ENCODE measurements at regions not wholly inside any gene's neighbourhood (a gene's known extent, or its start where the extent isn't known, plus 50 kb on each side); places are given as distances from the start of the nearest gene placed in this dataset.

GRCh38 chr3:171981271-171981605, 58.1 kb upstream of the FNDC3B start:
- TF ChIP-seq POLR2AphosphoS5 (IDR thresholded peaks at IDR 0.05; ENCODE audit: low read depth, low read length) (no peak), TAF1 (IDR thresholded peaks at IDR 0.05; ENCODE audit: borderline replicate concordance, insufficient read depth, low read length) (no peak), REST (IDR thresholded peaks at IDR 0.05; ENCODE audit: insufficient read depth in 1 of 2, low read depth in 2 of 2, low read length in 2 of 2) (no peak), SIN3A (IDR thresholded peaks at IDR 0.05; ENCODE audit: borderline replicate concordance, insufficient read depth, low read length) (no peak), FOXP2 (optimal IDR thresholded peaks at IDR 0.05; ENCODE audit: borderline replicate concordance, extremely low read depth, extremely low read length, insufficient read depth) (no peak)

- TF ChIP-seq POLR2AphosphoS5 (IDR thresholded peaks at IDR 0.05; ENCODE audit: low read depth, low read length) (no peak), TAF1 (IDR thresholded peaks at IDR 0.05; ENCODE audit: borderline replicate concordance, insufficient read depth, low read length) (no peak), REST (IDR thresholded peaks at IDR 0.05; ENCODE audit: insufficient read depth in 1 of 2, low read depth in 2 of 2, low read length in 2 of 2) (no peak), FOXP2 (optimal IDR thresholded peaks at IDR 0.05; ENCODE audit: borderline replicate concordance, extremely low read depth, extremely low read length, insufficient read depth) (no peak), SIN3A (IDR thresholded peaks at IDR 0.05; ENCODE audit: borderline replicate concordance, insufficient read depth, low read length) (no peak)
Observed at GRCh38 chr3:171982828-171983227, 56.5 kb upstream of the FNDC3B start.

- no peak for TF ChIP-seq POLR2AphosphoS5 (IDR thresholded peaks at IDR 0.05; ENCODE audit: low read depth, low read length)
Observed at GRCh38 chr3:171984883-171985282, 54.5 kb upstream of the FNDC3B start.

GRCh38 chr3:171986176-171986575, 53.2 kb upstream of the FNDC3B start:
- TF ChIP-seq SIN3A (IDR thresholded peaks at IDR 0.05; ENCODE audit: borderline replicate concordance, insufficient read depth, low read length): no peak

GRCh38 chr3:171986757-171987518, 52.4 kb upstream of the FNDC3B start:
- TF ChIP-seq FOXP2 (optimal IDR thresholded peaks at IDR 0.05; ENCODE audit: borderline replicate concordance, extremely low read depth, extremely low read length, insufficient read depth) (no peak), TAF1 (IDR thresholded peaks at IDR 0.05; ENCODE audit: borderline replicate concordance, insufficient read depth, low read length) (no peak), SIN3A (IDR thresholded peaks at IDR 0.05; ENCODE audit: borderline replicate concordance, insufficient read depth, low read length) (no peak), POLR2AphosphoS5 (IDR thresholded peaks at IDR 0.05; ENCODE audit: low read depth, low read length) (no peak), REST (IDR thresholded peaks at IDR 0.05; ENCODE audit: insufficient read depth in 1 of 2, low read depth in 2 of 2, low read length in 2 of 2) (no peak)

Data from PFSK-1 (cell line).